Stimulated activated CD8-positive, alpha-beta memory T cell treated with anti-CD3 and anti-CD28 coated beads, Interleukin-12 subunit alpha, Interleukin-12 subunit beta, amount 100 ng/mL, for 1 hour (primary cell): ENCODE measurements at regions not wholly inside any gene's neighbourhood (a gene's known extent, or its start where the extent isn't known, plus 50 kb on each side); places are given as distances from the start of the nearest gene placed in this dataset.
A peak's percentile ranks its signal among the peaks of the same experiment; 100 is the strongest.
"Not testable (repeated sequence)": the region's sequence is repeated elsewhere in the genome, so short reads cannot be mapped to it uniquely, and the experiment has no call there.

Experiments used
- DNase-seq: peaks from one replicate; pipeline ENCODE4 v3.0.0-alpha.2; 2020; ENCODE audit warnings: low read depth

DNA sequence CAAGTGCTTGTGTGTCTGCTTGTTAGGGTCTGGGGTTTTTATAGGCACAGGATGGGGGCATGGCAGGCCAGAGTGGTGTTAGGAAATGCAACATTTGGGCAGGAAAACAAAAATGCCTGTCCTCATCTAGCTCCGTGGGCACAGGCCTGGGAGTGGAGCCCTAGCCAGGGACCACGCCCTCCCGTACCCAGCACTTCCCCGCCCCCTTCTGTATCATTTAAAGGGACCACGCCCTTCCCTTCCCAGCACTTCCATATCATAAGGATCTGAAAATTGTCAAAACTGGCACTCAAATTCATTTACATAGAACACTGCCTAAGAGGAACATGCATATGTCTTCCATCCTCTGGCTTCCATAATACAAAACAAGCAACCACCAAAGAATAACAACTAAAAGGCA, 185.8 kb downstream of the B3GLCT start:
- no peak for DNase-seq

DNA sequence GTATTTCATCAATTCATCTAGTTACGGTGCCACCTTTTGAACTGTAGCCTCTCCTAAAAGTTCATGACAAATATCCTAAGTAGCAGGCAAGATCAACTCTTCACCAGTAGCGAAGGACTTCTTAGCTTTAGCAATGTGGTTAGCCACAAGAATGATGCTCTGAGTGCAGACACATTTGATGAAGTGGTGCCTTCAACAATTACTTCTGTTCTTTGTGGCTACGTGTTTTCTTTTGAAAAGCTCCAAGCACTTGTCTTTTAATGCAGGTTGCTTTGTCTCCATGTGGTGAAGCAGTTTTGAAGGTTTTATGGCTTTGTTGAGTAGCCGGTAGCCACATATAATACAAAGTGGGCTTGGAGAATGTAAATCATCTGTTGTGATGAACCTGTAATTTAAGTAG, 194.7 kb downstream of the B3GLCT start:
- DNase-seq = no peak

DNA sequence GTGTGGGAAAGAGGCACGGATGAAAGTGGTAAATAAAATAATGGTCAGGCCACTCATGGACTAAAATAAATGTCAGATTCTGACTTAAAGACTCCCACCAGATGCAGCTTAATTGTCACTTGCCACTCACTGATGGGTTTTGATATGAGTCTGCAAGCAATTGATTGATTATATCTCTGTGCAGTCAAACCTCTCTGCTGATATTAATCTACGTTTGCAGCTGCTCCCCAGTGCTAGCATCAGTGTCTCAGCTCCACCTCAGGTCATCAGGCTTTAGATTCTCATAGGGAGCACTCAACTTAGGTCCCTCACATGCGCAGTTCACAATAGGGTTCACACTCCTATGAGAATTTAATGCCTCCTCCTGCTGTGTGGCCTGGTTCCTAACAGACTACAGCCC, 195.3 kb downstream of the B3GLCT start:
- no peak for DNase-seq

DNA sequence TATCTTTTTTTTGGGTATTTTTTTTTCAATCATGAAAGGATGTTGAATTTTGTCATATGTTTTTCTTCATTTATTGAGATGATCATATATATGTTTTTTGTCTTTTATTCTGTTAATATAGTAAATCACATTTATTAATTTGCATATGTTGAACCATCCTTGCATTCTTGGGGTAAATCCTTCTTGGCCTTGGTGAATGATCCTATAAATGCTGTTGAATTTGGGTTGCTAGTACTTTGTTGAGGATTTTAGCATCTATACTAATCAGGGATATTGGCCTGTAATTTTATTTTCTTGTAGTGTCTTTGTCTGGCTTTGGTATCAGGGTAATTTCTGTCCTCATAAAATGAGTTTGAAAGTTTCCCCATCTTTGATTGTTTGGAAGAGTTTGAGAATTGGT, 199.9 kb downstream of the B3GLCT start:
- DNase-seq = no peak

DNA sequence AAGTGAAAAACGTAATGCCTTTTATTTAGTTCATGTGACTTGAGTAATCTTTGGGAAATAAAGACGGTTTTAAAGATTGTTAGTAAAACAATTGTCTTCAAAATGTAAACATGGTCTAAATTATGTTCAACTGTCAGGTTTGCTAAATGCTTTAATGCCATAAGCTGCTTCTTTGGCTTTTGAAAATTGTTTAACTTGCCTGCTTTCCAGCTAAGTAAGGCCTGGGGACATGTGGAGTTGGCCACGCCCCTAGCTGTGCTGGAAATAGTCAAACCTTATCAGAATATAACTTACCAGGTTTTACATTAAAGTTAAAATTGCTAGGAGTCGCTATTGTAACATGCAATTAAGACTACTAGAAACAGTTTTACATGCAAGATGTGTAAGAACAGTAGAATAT, 203.9 kb downstream of the B3GLCT start:
- DNase-seq = not testable (repeated sequence)

DNA sequence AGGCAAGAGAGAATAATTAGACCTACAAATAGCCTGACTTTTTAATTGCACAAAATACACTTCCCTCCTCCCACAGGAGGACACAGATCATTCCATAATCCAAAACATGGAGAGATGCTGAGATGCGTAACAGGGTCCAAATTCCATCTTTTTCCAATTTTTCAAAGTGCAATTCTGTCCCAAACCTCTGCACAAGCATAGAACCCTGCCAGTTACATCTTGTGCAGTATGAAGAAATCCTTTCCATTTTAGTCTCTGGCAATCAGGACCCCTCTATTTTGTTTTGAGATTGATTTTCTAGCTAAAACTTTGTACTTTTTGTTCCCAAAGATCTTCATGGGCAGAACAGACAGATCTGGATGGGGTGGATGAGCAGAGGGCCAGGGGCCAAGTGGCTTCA, 209.2 kb downstream of the B3GLCT start:
- no peak for DNase-seq

DNA sequence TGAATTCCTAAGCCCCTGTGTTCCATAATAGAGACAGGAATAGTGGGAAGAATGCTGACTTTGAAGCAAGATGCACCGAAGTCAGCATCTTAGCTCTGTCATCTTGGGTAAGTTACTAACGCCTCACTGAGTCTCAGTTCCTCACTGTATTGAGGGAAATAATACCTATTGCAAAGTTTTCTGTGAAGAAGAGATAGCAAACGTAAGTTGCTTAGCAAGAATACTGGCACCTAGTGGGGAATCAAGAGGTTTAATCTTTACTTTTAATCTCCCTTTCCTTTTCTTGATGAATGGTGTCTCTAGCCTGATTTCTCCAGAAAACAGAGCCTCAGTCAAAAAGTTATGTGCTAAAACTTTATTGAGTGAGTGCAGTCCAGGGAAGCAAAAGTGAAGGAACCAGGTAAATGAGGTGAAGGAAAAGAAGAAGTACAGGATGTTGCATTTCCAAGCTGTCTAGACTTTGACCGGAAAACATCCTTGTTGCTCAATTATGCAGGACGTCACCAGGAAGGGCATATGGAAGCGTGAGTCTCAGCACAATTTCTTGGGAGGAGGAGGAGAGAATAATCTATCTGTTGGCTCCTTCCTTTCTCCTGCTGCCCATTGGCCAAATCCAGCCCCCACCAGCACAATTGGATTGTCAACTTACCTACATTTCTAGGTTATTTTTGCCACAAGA, 210.0 kb downstream of the B3GLCT start:
- no peak for DNase-seq

DNA sequence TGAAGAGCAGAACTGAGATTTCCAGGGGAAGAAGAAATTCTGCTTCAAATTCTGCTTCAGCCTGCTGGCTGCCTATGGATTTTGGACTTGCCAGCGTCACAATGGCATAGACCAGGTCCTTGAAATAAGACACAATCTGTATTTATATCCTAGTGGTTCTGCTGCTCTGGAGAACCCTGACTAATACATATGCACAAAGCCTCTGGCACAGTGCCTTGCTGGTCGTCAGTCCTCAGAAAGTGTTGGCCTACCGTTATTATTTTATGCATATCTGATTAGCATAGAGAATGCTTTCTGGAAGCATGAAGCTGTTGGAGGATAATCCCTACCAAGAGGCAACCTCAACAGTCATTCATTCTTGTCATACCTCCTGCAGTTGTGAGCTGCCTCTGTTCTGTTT, 213.7 kb downstream of the B3GLCT start:
- DNase-seq = no peak

DNA sequence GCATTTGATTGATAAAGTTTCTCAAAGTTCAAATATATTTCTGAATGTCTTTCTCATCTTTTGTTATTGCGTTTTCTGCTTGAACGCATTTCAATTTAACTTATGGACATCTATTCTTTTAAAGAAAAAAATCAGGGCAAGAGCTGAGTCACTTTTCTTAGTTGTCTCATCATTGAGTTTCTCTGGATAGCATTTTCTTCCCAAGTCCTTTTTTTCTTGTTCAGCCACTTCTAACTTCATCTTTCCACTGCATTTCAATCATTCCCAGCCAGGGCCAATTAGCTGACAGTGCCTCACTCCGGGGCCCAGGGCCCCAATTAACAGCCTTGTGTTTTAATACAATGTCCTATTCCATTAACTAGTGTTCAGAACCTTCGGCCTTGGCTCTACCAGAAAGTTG, 216.3 kb downstream of the B3GLCT start:
- no peak for DNase-seq

DNA sequence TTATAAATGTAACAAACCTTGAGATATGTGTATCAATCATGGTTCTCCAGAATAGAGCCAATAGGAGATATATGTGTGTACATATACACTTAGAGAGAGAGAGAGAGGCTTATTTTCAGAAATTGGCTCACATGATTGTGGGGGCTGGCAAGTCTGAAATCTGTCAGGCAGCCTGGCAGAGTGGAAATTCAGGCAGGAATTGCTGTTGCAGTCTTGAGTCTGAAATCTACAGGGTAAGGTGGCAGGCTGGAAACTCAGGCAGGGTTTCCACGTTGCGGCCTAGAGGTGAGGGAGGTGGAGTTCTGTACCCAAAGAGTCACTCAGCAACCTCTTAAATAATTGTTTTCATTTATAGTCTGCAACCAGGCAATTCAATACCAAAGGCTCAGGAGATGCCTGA, 218.4 kb downstream of the B3GLCT start:
- no peak for DNase-seq

DNA sequence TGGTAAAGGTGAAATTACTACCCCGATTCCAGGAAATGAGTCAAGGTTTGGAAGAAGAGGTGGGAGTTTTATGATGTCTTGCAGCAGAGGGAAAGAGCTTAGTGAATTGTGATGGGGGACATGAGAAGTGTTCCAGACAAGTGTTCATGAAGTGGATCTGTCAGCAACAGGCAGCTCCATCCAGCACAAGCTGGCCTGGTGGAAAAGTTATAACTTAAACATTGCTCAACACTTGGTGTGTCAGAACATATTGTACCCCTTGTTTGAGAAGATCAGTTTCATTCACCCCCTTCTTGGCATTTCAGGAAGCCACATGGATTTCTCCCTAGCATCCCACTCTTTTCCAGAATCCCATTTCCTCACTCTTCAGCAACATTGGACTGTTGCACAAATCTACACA, 222.0 kb downstream of the B3GLCT start:
- DNase-seq = no peak

DNA sequence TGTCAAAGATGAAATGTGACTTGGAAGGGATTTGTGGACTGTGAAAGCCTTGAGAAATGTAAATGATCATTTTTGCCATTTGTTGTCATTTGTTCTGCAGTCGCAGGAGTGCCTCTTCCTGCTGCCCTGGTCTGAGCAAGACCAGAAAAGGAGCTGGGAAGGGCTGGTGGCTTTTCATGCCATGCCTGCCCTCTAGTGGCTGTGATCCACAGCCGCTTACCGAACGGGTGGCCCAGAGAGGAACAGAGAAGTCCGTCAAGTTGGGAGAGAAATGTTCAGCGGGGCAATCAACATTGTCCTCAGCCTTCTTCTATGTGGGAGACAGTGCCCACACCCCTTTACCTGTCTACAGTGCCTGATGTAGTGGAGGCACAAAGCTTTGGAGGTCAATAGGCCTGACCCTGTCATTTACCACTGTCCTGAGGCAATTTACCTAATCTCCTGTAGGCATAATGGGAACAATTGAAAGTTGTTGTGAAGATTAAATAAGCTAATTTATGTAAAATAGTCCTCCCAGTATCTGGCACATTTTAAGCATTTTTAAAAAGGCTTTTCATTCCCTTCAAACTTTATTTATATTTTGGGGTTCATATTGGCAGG, 224.5 kb downstream of the B3GLCT start:
- DNase-seq = peak; percentile 14

DNA sequence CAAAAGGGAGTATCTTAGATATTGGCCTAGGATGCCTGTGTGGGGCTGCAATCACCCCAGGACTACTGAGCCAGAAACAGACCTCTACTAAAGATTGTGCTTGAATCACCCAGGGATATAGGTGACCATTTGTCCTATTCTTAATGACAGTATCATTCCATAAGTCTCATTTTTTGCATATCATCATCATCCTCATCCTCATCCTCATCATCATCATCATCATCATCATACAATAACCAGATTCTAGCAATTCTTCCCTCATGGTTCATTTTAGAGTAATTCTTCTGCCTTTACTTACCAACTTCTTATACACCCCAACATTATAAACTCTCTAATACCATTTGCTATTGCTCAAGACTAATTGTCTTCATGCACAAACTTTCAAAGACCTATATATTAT, 226.6 kb downstream of the B3GLCT start:
- DNase-seq = no peak

DNA sequence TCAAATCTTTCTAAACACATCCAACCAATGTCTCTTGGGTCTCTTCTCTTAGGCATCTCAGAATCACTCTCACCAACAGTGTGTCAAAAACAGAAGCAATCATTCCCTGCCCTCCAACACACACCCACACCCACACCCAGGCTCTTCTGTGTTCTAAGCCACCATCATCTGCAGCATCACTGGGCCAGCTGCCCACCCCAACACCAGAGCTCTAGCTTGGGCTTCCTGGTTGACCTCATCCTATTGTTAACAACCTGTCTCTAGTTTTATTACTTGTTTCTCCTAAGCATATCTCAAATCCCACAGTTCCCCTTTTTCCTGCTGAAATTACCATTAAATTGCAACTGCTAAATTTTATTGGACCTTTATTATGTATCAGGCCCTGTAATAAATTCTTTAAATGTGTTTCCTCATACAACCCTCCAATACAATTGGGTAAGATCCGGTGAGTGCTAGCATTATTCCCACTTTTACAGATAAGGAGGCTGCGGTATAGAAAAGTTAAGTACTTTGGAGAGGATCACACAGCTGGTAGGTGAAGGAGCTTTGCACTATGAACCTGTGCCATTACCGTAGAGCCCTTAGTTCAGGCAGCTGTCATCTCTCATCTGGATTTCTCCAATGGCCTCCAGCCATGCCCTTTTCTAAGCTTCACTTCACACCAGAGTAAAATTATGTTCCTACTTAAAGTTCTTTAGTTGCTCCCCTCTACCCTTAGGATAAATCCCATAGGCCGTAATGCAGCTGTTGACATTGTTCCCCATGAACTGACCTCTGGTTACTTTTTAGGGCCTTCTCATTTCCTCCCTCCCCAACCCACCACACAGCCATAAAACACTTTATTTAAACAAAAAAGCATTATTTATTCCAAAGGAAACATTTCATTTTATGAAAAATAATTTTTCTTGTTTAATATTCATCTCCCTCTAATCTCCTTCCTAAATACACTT, 227.7 kb downstream of the B3GLCT start:
- DNase-seq = no peak

DNA sequence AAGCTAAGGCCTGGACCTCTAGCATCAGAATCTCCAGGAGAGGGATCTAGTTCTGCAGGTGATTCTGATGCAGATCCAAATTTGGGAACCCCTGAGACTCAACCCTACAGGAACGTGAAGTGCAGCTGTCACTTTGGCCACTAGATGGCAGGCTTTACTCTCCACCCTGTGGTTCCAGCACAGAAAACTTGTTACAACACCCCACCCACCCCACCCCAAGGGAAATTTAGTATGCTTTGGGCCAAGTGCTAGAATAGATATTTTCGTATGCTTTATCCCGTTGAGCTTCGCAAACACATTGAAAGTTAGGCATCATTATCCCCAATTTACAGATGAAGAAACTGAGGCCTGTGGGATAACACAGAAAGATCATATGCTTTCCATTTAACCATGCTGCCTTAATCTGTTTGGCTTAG, 232.0 kb downstream of the B3GLCT start:
- no peak for DNase-seq

DNA sequence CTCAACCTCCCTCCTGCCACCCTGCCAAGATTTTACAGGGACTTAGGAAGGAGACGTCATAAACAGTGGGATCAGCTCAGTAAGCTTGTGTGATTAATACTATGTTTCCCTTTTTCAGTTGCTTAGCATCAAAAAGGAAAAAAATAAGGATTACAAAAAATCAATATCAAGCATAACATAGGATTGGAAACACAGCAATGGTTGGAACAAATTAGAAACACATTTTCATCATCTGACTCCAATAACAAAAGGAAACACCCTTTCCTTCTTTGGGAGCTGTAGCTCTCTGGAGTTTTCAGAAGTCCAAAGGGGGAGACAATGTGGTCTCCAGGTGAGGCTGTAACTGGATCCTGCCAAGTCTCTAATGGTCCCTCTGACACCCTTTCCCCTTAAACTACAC, 233.4 kb downstream of the B3GLCT start:
- DNase-seq = no peak

DNA sequence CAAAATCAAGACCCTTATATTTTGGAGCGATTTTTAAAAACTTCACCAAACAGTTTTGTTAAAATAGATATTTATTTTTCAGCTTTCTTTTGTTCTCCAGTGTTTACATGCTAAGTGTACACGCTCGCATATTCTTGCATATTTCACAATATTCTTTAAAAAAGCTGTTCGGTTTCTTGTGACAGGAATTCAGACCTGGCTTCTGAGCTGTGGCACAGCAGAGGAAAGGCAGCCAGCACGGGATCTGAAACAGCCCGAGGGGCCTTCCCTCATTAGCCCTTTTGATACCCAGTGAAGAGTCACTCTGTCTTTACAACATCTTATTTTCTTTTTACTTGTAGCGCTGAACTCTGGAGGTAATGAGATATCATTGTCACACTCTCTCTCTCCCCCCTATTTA, 234.0 kb downstream of the B3GLCT start:
- DNase-seq = no peak

DNA sequence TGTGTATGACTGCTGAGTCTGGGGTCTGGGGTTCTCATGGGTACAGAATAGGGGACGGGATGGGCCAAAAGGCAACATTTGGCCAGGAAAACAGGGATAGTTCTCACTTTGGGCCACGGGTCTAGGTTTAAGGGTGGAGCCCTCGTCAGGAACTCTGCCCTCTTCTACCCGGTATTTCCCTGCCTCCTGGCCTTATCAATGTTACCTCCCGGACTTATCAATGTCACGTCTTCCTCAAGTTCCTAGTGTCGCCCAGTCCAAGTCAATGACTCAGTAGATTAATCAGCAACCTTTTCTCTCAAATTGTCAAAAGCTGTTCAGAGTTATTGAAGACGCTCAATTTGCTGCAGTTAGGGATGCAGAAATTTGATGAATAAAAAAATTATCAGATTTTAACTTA, 234.8 kb downstream of the B3GLCT start:
- no peak for DNase-seq

DNA sequence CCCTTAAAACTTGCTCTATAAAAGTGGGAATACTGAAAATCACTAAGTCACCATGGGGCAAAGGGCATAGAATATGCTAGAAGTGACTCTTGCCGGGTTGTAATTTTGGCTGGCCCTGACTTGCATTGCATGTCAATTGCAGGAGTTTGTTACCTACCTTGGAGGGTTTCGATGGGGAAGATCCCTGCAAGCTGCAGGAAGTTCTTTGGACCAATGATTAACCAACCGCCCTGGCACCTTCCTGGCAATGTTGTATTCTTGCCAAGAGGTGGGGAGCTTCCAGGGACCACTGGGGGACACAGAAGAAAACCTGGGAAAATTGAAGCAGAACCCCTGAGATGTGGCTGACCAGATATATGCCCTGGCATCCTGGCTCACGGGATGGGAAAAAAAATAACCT, 235.8 kb downstream of the B3GLCT start:
- DNase-seq = no peak

DNA sequence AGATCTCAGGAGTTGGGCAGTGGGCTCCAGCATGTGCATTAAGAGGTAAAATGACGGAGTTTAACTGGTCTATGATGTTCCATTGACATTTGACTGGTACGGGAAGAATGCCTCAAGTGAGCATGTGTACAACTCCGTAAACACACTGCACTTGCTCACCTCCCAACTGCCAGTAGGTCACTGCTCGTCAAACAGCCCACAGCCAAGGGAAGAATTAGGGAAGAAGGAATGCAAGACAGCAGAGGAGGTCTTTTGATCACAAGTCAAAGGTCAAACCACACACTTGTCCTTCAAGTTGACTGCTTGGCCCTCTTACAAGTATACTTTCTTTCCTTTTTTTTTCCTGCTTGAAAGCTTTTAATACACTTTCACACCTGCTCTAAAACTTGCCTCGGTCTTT, 236.7 kb downstream of the B3GLCT start:
- DNase-seq = no peak

DNA sequence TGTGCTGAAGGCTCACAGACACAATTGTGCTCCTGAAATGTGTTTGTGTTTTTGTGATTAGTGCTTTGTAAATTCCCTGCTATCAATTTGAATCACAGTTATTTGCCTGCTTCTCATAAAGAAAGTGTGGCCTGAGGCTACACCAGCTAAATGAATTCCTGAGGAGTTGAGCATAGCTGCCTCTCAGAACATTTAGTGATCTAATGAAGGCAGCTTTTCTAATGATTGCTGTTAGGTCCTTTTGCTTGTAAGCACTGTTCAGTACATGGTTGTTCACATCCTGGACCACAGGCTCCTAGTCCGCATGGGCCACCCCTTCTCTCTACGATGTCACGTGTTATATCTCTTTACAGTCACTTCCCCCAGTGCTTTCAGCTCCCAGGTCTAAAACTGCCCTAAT, 238.2 kb downstream of the B3GLCT start:
- DNase-seq = no peak

DNA sequence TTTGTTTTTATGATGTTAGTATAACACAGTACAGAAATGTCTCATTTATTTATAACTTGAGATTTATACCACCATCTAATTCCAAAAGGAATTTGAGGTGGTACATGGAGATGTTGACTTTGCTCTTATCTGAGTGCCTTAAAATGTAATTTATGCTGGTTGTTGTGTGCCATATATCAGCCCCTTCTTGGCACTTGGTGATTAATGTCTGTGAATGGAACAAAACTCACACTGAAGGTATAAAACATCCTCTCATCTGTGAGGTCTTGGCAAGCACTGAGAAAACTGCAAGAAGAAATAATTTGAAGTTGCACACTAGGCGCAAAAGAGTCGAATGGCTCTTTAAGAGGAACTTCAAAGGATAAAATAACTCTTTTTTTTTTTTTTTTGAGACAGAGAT, 240.4 kb downstream of the B3GLCT start:
- DNase-seq = no peak

DNA sequence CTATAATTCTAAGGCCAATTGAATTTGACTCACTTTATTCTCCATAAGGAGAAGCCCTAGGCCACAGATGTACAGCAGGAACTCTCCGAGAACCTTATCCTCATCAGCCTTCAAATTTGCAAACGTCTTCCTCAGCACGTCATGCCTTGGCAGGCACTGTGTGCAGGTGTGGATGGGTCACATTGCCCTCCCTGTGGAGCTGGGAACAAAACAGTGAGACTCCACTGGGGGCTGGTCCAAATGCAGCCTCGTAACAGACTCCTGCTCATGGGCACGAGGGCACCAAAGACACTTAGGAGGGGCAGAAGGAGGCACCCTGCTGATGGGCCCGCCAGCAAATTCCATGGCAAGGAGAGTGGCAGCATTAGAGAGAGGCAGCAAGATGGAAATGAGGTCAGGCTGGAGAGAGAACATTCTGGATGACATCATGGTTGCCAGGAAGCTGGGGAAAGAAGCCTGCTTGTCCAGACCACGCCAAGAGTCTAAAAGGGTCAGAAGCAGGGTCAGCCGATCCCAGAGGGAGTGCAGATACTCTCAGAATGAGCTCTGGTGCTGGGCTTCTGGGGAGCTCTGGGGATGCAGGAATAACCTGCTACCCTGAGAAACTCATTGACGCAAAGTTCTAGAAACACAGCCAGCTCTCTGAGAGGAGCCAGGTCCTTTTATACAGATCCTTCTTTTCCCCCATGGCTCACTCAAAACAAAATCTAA, 242.2 kb downstream of the B3GLCT start:
- DNase-seq = no peak
